GM12878 (cell line): ENCODE measurements at regions not wholly inside any gene's neighbourhood (a gene's known extent, or its start where the extent isn't known, plus 50 kb on each side); places are given as distances from the start of the nearest gene placed in this dataset.

Experiments
- ATAC-seq: fragments of 200-7000 bp; cut with Tn5 transposase; 3 replicates; pipeline ENCODE4 v1.9.1; 2020; ENCODE audit warnings: mild to moderate bottlenecking, moderate library complexity
- BruUV-seq: library from RNA; stranded (reverse); fragments of 400-500 nt; replicated peaks from 2 replicates; lab custom pipeline; 2021; lab: Mats Ljungman, UMichigan
- CTCF ChIA-PET: fragments of 300-600 bp; sonication (Branson Sonifier 250); formaldehyde crosslinking; extraction: SDS; loops from one replicate; lab custom pipeline; 2021; ENCODE audit warnings: inconsistent platforms; lab: Yijun Ruan, JAX
- POLR2A ChIA-PET: fragments of 350-600 bp; formaldehyde crosslinking; extraction: SDS; loops from one replicate; lab custom pipeline; 2021; ENCODE audit warnings: inconsistent platforms; lab: Charles Lee
- RAD21 ChIA-PET: fragments of 300-600 bp; sonication (Branson Sonifier 250); formaldehyde crosslinking; loops from one replicate; lab custom pipeline; 2023; ENCODE audit warnings: antibody characterized with exemption; ENCODE audit not compliant: unreplicated experiment; lab: Charles Lee
- SMC1A ChIA-PET: fragments of 300-600 bp; sonication (Branson Sonifier 250); formaldehyde crosslinking; loops from one replicate; lab custom pipeline; 2023; ENCODE audit not compliant: unreplicated experiment, uncharacterized antibody; lab: Charles Lee
- DNase-seq: peaks from one replicate; pipeline ENCODE4 v3.0.0-alpha.2; 2011; ENCODE audit warnings: low read depth, low spot score
- FAIRE-seq: peaks from 3 replicates; lab custom pipeline; 2011; peaks lifted over from hg19 to GRCh38; lab: Jason Lieb, UNC
- H2AFZ ChIP-seq: 2 replicates; pipeline ENCODE4 v1.6.0; 2011; ENCODE audit warnings: low read depth, low read length, control low read depth; ENCODE audit not compliant: control insufficient read depth
- H3K27ac ChIP-seq: 2 replicates; pipeline ENCODE4 v1.5.1; 2011; ENCODE audit warnings: control low read depth; ENCODE audit not compliant: control insufficient read depth, insufficient read depth
- H3K27me3 ChIP-seq, 2 experiments: replicated peaks in 1 of 2; 2 replicates each; pipeline versions ENCODE4 v1.6.0 to v1.6.1; 2011; ENCODE audit warnings: low read length in 1 of 2; ENCODE audit not compliant: control insufficient read depth in 2 of 2, insufficient read depth in 2 of 2
- H3K36me3 ChIP-seq, 2 experiments: 2 replicates each; pipeline ENCODE4 v1.5.1; 2011; ENCODE audit warnings: low read length in 1 of 2; ENCODE audit not compliant: control insufficient read depth in 2 of 2, insufficient read depth in 2 of 2
- H3K4me1 ChIP-seq: 2 replicates; pipeline ENCODE4 v1.6.1; 2011; ENCODE audit warnings: mild to moderate bottlenecking, low read length, moderate library complexity, mixed read lengths; ENCODE audit not compliant: control insufficient read depth, insufficient read depth
- H3K4me2 ChIP-seq: 2 replicates; pipeline ENCODE4 v1.6.0; 2011; ENCODE audit warnings: control low read depth; ENCODE audit not compliant: control insufficient read depth, insufficient read depth
- H3K4me3 ChIP-seq: fragments of 200-600 bp; sonication (generic); 2 replicates; pipeline ENCODE4 v1.5.1; 2016
- H3K79me2 ChIP-seq: 2 replicates; pipeline ENCODE4 v1.6.0; 2011; ENCODE audit warnings: low read length; ENCODE audit not compliant: control insufficient read depth, insufficient read depth
- H3K9ac ChIP-seq: 2 replicates; pipeline ENCODE4 v1.8.0; 2011; ENCODE audit warnings: low read length, control low read depth, mixed read lengths; ENCODE audit not compliant: control insufficient read depth, insufficient read depth
- H3K9me3 ChIP-seq: replicated peaks from 3 replicates; pipeline ENCODE4 v1.5.1; 2011; ENCODE audit warnings: mild to moderate bottlenecking, low read length; ENCODE audit not compliant: control insufficient read depth, insufficient read depth
- H4K20me1 ChIP-seq: 2 replicates; pipeline ENCODE4 v1.6.0; 2011; ENCODE audit not compliant: control insufficient read depth, insufficient read depth
- BMI1 ChIP-seq: fragments of 450-650 bp; IDR thresholded peaks from 2 replicates; pipeline ENCODE4 v1.6.1; 2016; ENCODE audit warnings: mild to moderate bottlenecking, moderate library complexity, borderline replicate concordance
- CHD2 ChIP-seq: IDR thresholded peaks from 2 replicates; pipeline ENCODE4 v1.6.1; 2011; ENCODE audit warnings: low read depth, low read length, improper control_type of control experiment, borderline replicate concordance
- CHD4 ChIP-seq: fragments of 200-600 bp; sonication (generic); IDR thresholded peaks from 2 replicates; pipeline ENCODE4 v1.6.1; 2016; ENCODE audit warnings: mild to moderate bottlenecking
- E4F1 ChIP-seq: fragments of 450-650 bp; IDR thresholded peaks from 2 replicates; pipeline ENCODE4 v1.6.1; 2018; ENCODE audit warnings: borderline replicate concordance, mild to moderate bottlenecking; ENCODE audit not compliant: partially characterized antibody
- EED ChIP-seq: sonication (generic); IDR thresholded peaks from 2 replicates; pipeline ENCODE4 v1.6.1; 2016; ENCODE audit warnings: antibody characterized with exemption, low read depth
- MYB ChIP-seq: fragments of 150-350 bp; IDR thresholded peaks from 2 replicates; pipeline ENCODE4 v1.6.1; 2014; ENCODE audit warnings: mild to moderate bottlenecking, low read depth, low read length, borderline replicate concordance
- PML ChIP-seq: IDR thresholded peaks from 2 replicates; pipeline ENCODE4 v1.6.1; 2012; ENCODE audit warnings: low read length, inconsistent platforms
- RUNX3 ChIP-seq: IDR thresholded peaks from 2 replicates; pipeline ENCODE4 v1.6.1; 2012; ENCODE audit warnings: low read length, inconsistent platforms
- SUZ12 ChIP-seq: fragments of 200-600 bp; sonication (generic); IDR thresholded peaks from one replicate; pipeline ENCODE4 v1.6.1; 2018; ENCODE audit warnings: antibody characterized with exemption, mild to moderate bottlenecking; ENCODE audit not compliant: unreplicated experiment
- YY1 ChIP-seq: IDR thresholded peaks from 2 replicates; pipeline ENCODE4 v1.6.1; 2011; ENCODE audit warnings: low read depth, mild to moderate bottlenecking, low read length
- ZNF24 ChIP-seq: fragments of 450-650 bp; IDR thresholded peaks from 2 replicates; pipeline ENCODE4 v1.6.1; 2017; ENCODE audit warnings: antibody characterized with exemption, mild to moderate bottlenecking
- WGBS: methylation state at CpG from one replicate; pipeline ENCODE4 v1.1.6; 2016; ENCODE audit warnings: low lambda C conversion rate; ENCODE audit not compliant: insufficient replicate concordance, insufficient coverage; ENCODE audit errors: missing lambda C conversion rate; 5-methylcytosine and 5-hydroxymethylcytosine counted together
- in situ Hi-C: fragments of 300-500 bp; cut with MboI; formaldehyde crosslinking; loops from 9 replicates; pipeline ENCODE4 v1.14.3; 2018; ENCODE audit warnings: mixed read lengths
- intact Hi-C: fragments of 100-400 bp; cut with micrococcal nuclease; formaldehyde crosslinking; loops from one replicate; pipeline ENCODE4 v1.14.2; 2022; ENCODE audit not compliant: unreplicated experiment

GRCh38 chr9:79116041-79116440 lies 455.7 kb upstream of the TLE4 start:
- no peak for ATAC-seq
- TF ChIP-seq CHD4 (no peak), BMI1 (no peak), ZNF24 (no peak), CHD2 (no peak), EED (no peak), SUZ12 (no peak), YY1 (no peak)

GRCh38 chr9:79116709-79117108 lies 455.1 kb upstream of the TLE4 start:
- ChIA-PET RAD21 (no interaction called here), CTCF (no interaction called here), POLR2A (no interaction called here), SMC1A (no interaction called here)
- DNase-seq = no peak
- H3K9me3 ChIP-seq = no peaks in the 10 kb centered on the region
- BruUV-seq = no TSS peak
- H3K4me1 ChIP-seq = no peaks in the 10 kb centered on the region
- H3K79me2 ChIP-seq = no peaks in the 10 kb centered on the region
- in situ Hi-C loops = no loop called here
- no peak for ATAC-seq
- no peak overlapping the region for H3K9ac ChIP-seq
- FAIRE-seq = no peak
- H3K36me3 ChIP-seq = no peaks in the 10 kb centered on the region
- H3K27me3 ChIP-seq = no peaks in the 10 kb centered on the region
- WGBS = 57% methylated on average over 6 of the region's 6 CpGs
- H3K27ac ChIP-seq = no peak overlapping the region
- H3K4me3 ChIP-seq = no peak overlapping the region
- H4K20me1 ChIP-seq = no peaks in the 10 kb centered on the region
- intact Hi-C loops = no loop called here
- TF ChIP-seq RUNX3 (no peak), PML (no peak), MYB (no peak), E4F1 (no peak)
- H3K4me2 ChIP-seq = no peak overlapping the region
- H2AFZ ChIP-seq = no peak overlapping the region

More at GRCh38 chr9:79116041-79116440, 455.7 kb upstream of the TLE4 start:
- H4K20me1 ChIP-seq = no peaks in the 10 kb centered on the region
- DNase-seq = no peak
- in situ Hi-C loops = no loop called here
- ChIA-PET SMC1A (no interaction called here), CTCF (no interaction called here), RAD21 (no interaction called here), POLR2A (no interaction called here)
- no peak overlapping the region for H3K9ac ChIP-seq
- BruUV-seq = no TSS peak
- FAIRE-seq = no peak
- no peaks in the 10 kb centered on the region for H3K4me1 ChIP-seq
- H3K79me2 ChIP-seq = no peaks in the 10 kb centered on the region
- WGBS = 54% methylated on average over 3 of the region's 3 CpGs
- H2AFZ ChIP-seq = no peak overlapping the region
- no peak overlapping the region for H3K4me3 ChIP-seq
- no peak overlapping the region for H3K27ac ChIP-seq
- no peaks in the 10 kb centered on the region for H3K27me3 ChIP-seq
- no peak overlapping the region for H3K4me2 ChIP-seq
- intact Hi-C loops = no loop called here
- H3K36me3 ChIP-seq = no peaks in the 10 kb centered on the region
- H3K9me3 ChIP-seq = no peaks in the 10 kb centered on the region
